K562 (cell line): ENCODE measurements at regions not wholly inside any gene's neighbourhood (a gene's known extent, or its start where the extent isn't known, plus 50 kb on each side); places are given as distances from the start of the nearest gene placed in this dataset.

Experiments used
- ATAC-seq: fragments of 200-7000 bp; cut with Tn5 transposase; 3 replicates; pipeline ENCODE4 v1.9.1; 2020; ENCODE audit warnings: moderate library complexity
- BruUV-seq: library from RNA; stranded (reverse); fragments of 400-500 nt; replicated peaks from 2 replicates; lab custom pipeline; 2021; lab: Mats Ljungman, UMichigan
- CTCF ChIA-PET: fragments of 300-600 bp; formaldehyde crosslinking; extraction: SDS; loops from one replicate; lab custom pipeline; 2021; ENCODE audit warnings: low intra/inter-chr PET ratio; lab: Yijun Ruan, JAX
- POLR2A ChIA-PET: fragments of 300-600, 350-650 bp; sonication (Branson Sonifier 250); formaldehyde crosslinking; extraction: SDS; loops from one replicate; lab custom pipeline; 2021; ENCODE audit warnings: antibody characterized with exemption, inconsistent platforms; lab: Yijun Ruan, JAX
- DNase-seq, 4 experiments: peaks; one replicate each; pipeline versions ENCODE4 v3.0.0 to v3.0.0-alpha.2; 2011 to 2018; ENCODE audit warnings: low spot score in 3 of 4, mixed read lengths in 3 of 4; ENCODE audit errors: extremely low read depth in 1 of 4
- FAIRE-seq: peaks from 2 replicates; lab custom pipeline; 2011; peaks lifted over from hg19 to GRCh38; lab: Jason Lieb, UNC
- H2AFZ ChIP-seq: 2 replicates; pipeline ENCODE4 v1.6.0; 2011; ENCODE audit warnings: low read depth, low read length, control low read depth, inconsistent platforms
- H3K27ac ChIP-seq: fragments of 200-600 bp; 3 replicates; pipeline ENCODE4 v1.8.0; 2011; ENCODE audit warnings: low read depth, mild to moderate bottlenecking, control low read depth, inconsistent platforms, low read length, moderate library complexity, mixed read lengths; ENCODE audit errors: extremely low read depth
- H3K27me3 ChIP-seq, 2 experiments: fragments of 300-600 bp in 1 of 2; 2 replicates in 1 of 2; 3 replicates in 1 of 2; pipeline versions ENCODE4 v1.6.0 to v1.8.0; 2011; ENCODE audit warnings: inconsistent platforms in 2 of 2, low read length in 2 of 2, mild to moderate bottlenecking in 1 of 2, mixed read lengths in 1 of 2, moderate library complexity in 1 of 2; ENCODE audit not compliant: control insufficient read depth in 2 of 2, insufficient read depth in 2 of 2
- H3K36me3 ChIP-seq: fragments of 300-600 bp; 3 replicates; pipeline ENCODE4 v1.8.0; 2011; ENCODE audit warnings: mild to moderate bottlenecking, low read length, inconsistent platforms; ENCODE audit not compliant: control insufficient read depth, insufficient read depth
- H3K4me1 ChIP-seq, 2 experiments: fragments of 200-600 bp in 1 of 2; replicated peaks in 1 of 2; 2 replicates in 1 of 2; 3 replicates in 1 of 2; pipeline versions ENCODE4 v1.5.1 to v1.8.0; 2011; ENCODE audit warnings: inconsistent platforms in 2 of 2, low read length in 2 of 2, mild to moderate bottlenecking in 1 of 2, mixed read lengths in 1 of 2, moderate library complexity in 1 of 2; ENCODE audit not compliant: control insufficient read depth in 2 of 2, insufficient read depth in 2 of 2
- H3K4me2 ChIP-seq: 2 replicates; pipeline ENCODE4 v1.6.1; 2011; ENCODE audit warnings: low read length, control low read depth, inconsistent platforms, mixed read lengths; ENCODE audit not compliant: insufficient read depth
- H3K4me3 ChIP-seq: fragments of 200-600 bp; sonication (generic), shearing (Covaris generic); 2 replicates; pipeline ENCODE4 v1.5.1; 2016; ENCODE audit warnings: control low read depth, inconsistent platforms
- H3K79me2 ChIP-seq: fragments of 200-600 bp; 3 replicates; pipeline ENCODE4 v1.8.0; 2011; ENCODE audit warnings: low read length, inconsistent platforms; ENCODE audit not compliant: control insufficient read depth, insufficient read depth
- H3K9ac ChIP-seq, 2 experiments: 2 replicates each; pipeline versions ENCODE4 v1.6.0 to v1.6.1; 2011; ENCODE audit warnings: low read depth in 2 of 2, low read length in 2 of 2, control low read depth in 1 of 2, inconsistent platforms in 1 of 2, mild to moderate bottlenecking in 1 of 2, mixed read lengths in 1 of 2; ENCODE audit not compliant: insufficient read depth in 1 of 2
- H3K9me1 ChIP-seq: one replicate; pipeline ENCODE4 v1.6.0; 2011; ENCODE audit warnings: inconsistent platforms, mild to moderate bottlenecking, low read length, moderate library complexity; ENCODE audit not compliant: control insufficient read depth, insufficient read depth
- H3K9me3 ChIP-seq: replicated peaks from 2 replicates; pipeline ENCODE4 v1.5.1; 2011; ENCODE audit warnings: low read depth, low read length, inconsistent platforms; ENCODE audit not compliant: control insufficient read depth, insufficient read depth
- H4K20me1 ChIP-seq: replicated peaks from 2 replicates; pipeline ENCODE4 v1.6.1; 2011; ENCODE audit warnings: low read length, inconsistent platforms, mixed read lengths; ENCODE audit not compliant: control insufficient read depth, insufficient read depth
- ARID3A ChIP-seq: IDR thresholded peaks from 2 replicates; pipeline ENCODE4 v1.6.1; 2012; ENCODE audit warnings: low read depth, low read length, improper control_type of control experiment, borderline replicate concordance
- CHD1 ChIP-seq: fragments of 200-600 bp; sonication (generic); IDR thresholded peaks from one replicate; pipeline ENCODE4 v1.6.1; 2012; ENCODE audit warnings: mild to moderate bottlenecking, moderate library complexity, low read length, inconsistent platforms
- CREB1 ChIP-seq, 2 experiments: sonication (generic) in 1 of 2; formaldehyde crosslinking in 1 of 2; IDR thresholded peaks; 2 replicates each; pipeline versions ENCODE4 v1.6.1 to v1.8.0; 2012 to 2022; ENCODE audit warnings: inconsistent platforms in 1 of 2, mild to moderate bottlenecking in 1 of 2, missing genetic modification reagents in 1 of 2, moderate library complexity in 1 of 2
- DIDO1 ChIP-seq: fragments of 450-650 bp; IDR thresholded peaks from 2 replicates; pipeline ENCODE4 v1.6.1; 2016; ENCODE audit warnings: low read depth, missing biosample characterization, missing genetic modification characterization
- IRF2 ChIP-seq: sonication (generic); formaldehyde crosslinking; IDR thresholded peaks from 2 replicates; pipeline ENCODE4 v1.8.1; 2022; ENCODE audit warnings: mild to moderate bottlenecking, missing genetic modification reagents
- WGBS: fragments of 100-300 bp; shearing (Covaris generic); methylation state at CpG from one replicate; pipeline ENCODE4 v1.1.6; 2016; ENCODE audit warnings: low coverage, mixed read lengths; ENCODE audit not compliant: insufficient coverage; ENCODE audit errors: missing lambda C conversion rate; 5-methylcytosine and 5-hydroxymethylcytosine counted together
- in situ Hi-C: fragments of 300-500 bp; cut with MboI; formaldehyde crosslinking; loops from 4 replicates; pipeline ENCODE4 v1.15.0; 2018; ENCODE audit warnings: inconsistent platforms, mixed read lengths
- intact Hi-C: fragments of 100-400 bp; cut with micrococcal nuclease; formaldehyde crosslinking; loops from 2 replicates; pipeline ENCODE4 v1.14.2; 2022
- TF ChIP-seq, protein P1 (sequence below): fragments of 450-650 bp; IDR thresholded peaks from 2 replicates; pipeline ENCODE4 v1.7.1; 2018; ENCODE audit warnings: mild to moderate bottlenecking, low read depth; ENCODE audit not compliant: partially characterized antibody
- TF ChIP-seq, protein P2 (sequence below): IDR thresholded peaks from 3 replicates; pipeline ENCODE4 v1.6.1; 2011; ENCODE audit warnings: borderline replicate concordance, mild to moderate bottlenecking; ENCODE audit not compliant: insufficient read length, insufficient read depth
- TF ChIP-seq, protein P3 (sequence below): sonication (generic); formaldehyde crosslinking; IDR thresholded peaks from 2 replicates; pipeline ENCODE4 v1.8.1; 2022; ENCODE audit warnings: missing genetic modification reagents
- TF ChIP-seq, protein P4 (sequence below): fragments of 150-350 bp; IDR thresholded peaks from 2 replicates; pipeline ENCODE4 v1.6.1; 2014; ENCODE audit warnings: low read depth, mild to moderate bottlenecking, low read length, borderline replicate concordance

GRCh38 chr16:5722116-5722619, 624.6 kb upstream of the EEF2KMT start:
- Histone ChIP-seq H3K79me2 (no peaks in the 10 kb centered on the region), H4K20me1 (no peaks in the 10 kb centered on the region), H3K27me3 (no peaks in the 10 kb centered on the region), H3K36me3 (no peaks in the 10 kb centered on the region), H3K9me1 (no peaks in the 10 kb centered on the region), H3K9ac (no peak overlapping the region), H3K4me2 (no peak overlapping the region), H3K4me1 (no peaks in the 10 kb centered on the region), H3K27ac (no peak overlapping the region), H3K9me3 (no peaks in the 10 kb centered on the region), H2AFZ (no peak overlapping the region), H3K4me3 (no peak overlapping the region)
- DNase-seq (no peak), FAIRE-seq (no peak), ATAC-seq (no peak)
- CTCF ChIA-PET: no interaction called here
- in situ Hi-C loops (no loop called here), intact Hi-C loops (no loop called here)
- no TSS peak for BruUV-seq
- 2% methylated on average over 5 of the region's 5 CpGs for WGBS
- POLR2A ChIA-PET: no interaction called here
- TF ChIP-seq ARID3A (no peak), IRF2 (CRISPR knock-in tag) (no peak), DIDO1 (no peak), CHD1 (no peak), CREB1 (IDR thresholded peaks at IDR 0.05) (no peak), CREB1 (CRISPR knock-in tag; IDR thresholded peaks at IDR 0.05) (no peak)
- TF ChIP-seq, protein P1, sequence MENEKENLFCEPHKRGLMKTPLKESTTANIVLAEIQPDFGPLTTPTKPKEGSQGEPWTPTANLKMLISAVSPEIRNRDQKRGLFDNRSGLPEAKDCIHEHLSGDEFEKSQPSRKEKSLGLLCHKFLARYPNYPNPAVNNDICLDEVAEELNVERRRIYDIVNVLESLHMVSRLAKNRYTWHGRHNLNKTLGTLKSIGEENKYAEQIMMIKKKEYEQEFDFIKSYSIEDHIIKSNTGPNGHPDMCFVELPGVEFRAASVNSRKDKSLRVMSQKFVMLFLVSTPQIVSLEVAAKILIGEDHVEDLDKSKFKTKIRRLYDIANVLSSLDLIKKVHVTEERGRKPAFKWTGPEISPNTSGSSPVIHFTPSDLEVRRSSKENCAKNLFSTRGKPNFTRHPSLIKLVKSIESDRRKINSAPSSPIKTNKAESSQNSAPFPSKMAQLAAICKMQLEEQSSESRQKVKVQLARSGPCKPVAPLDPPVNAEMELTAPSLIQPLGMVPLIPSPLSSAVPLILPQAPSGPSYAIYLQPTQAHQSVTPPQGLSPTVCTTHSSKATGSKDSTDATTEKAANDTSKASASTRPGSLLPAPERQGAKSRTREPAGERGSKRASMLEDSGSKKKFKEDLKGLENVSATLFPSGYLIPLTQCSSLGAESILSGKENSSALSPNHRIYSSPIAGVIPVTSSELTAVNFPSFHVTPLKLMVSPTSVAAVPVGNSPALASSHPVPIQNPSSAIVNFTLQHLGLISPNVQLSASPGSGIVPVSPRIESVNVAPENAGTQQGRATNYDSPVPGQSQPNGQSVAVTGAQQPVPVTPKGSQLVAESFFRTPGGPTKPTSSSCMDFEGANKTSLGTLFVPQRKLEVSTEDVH: no peak
- TF ChIP-seq, protein P2, sequence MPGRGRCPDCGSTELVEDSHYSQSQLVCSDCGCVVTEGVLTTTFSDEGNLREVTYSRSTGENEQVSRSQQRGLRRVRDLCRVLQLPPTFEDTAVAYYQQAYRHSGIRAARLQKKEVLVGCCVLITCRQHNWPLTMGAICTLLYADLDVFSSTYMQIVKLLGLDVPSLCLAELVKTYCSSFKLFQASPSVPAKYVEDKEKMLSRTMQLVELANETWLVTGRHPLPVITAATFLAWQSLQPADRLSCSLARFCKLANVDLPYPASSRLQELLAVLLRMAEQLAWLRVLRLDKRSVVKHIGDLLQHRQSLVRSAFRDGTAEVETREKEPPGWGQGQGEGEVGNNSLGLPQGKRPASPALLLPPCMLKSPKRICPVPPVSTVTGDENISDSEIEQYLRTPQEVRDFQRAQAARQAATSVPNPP: no peak
- TF ChIP-seq, protein P3, sequence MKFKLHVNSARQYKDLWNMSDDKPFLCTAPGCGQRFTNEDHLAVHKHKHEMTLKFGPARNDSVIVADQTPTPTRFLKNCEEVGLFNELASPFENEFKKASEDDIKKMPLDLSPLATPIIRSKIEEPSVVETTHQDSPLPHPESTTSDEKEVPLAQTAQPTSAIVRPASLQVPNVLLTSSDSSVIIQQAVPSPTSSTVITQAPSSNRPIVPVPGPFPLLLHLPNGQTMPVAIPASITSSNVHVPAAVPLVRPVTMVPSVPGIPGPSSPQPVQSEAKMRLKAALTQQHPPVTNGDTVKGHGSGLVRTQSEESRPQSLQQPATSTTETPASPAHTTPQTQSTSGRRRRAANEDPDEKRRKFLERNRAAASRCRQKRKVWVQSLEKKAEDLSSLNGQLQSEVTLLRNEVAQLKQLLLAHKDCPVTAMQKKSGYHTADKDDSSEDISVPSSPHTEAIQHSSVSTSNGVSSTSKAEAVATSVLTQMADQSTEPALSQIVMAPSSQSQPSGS: no peak
- TF ChIP-seq, protein P4, sequence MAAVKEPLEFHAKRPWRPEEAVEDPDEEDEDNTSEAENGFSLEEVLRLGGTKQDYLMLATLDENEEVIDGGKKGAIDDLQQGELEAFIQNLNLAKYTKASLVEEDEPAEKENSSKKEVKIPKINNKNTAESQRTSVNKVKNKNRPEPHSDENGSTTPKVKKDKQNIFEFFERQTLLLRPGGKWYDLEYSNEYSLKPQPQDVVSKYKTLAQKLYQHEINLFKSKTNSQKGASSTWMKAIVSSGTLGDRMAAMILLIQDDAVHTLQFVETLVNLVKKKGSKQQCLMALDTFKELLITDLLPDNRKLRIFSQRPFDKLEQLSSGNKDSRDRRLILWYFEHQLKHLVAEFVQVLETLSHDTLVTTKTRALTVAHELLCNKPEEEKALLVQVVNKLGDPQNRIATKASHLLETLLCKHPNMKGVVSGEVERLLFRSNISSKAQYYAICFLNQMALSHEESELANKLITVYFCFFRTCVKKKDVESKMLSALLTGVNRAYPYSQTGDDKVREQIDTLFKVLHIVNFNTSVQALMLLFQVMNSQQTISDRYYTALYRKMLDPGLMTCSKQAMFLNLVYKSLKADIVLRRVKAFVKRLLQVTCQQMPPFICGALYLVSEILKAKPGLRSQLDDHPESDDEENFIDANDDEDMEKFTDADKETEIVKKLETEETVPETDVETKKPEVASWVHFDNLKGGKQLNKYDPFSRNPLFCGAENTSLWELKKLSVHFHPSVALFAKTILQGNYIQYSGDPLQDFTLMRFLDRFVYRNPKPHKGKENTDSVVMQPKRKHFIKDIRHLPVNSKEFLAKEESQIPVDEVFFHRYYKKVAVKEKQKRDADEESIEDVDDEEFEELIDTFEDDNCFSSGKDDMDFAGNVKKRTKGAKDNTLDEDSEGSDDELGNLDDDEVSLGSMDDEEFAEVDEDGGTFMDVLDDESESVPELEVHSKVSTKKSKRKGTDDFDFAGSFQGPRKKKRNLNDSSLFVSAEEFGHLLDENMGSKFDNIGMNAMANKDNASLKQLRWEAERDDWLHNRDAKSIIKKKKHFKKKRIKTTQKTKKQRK: no peak
